Mucosa of descending colon (tissue), 3 donors: ENCODE measurements at regions not wholly inside any gene's neighbourhood (a gene's known extent, or its start where the extent isn't known, plus 50 kb on each side); places are given as distances from the start of the nearest gene placed in this dataset.
"Not testable (repeated sequence)": the region's sequence is repeated elsewhere in the genome, so short reads cannot be mapped to it uniquely, and the experiment has no call there.

ENCODE experiments used
- ATAC-seq: fragments of 200-7000 bp; cut with Tn5 transposase; one replicate; pipeline ENCODE4 v1.9.1; 2020; ENCODE audit warnings: mild to moderate bottlenecking, moderate library complexity
- DNase-seq, 3 donors: peaks; one replicate each; pipeline ENCODE4 v3.0.0-alpha.2; 2020
- H3K36me3 ChIP-seq: fragments of 200-600 bp; one replicate; pipeline ENCODE4 v1.8.0; 2021; ENCODE audit warnings: low read depth, mild to moderate bottlenecking
- H3K4me1 ChIP-seq: fragments of 200-600 bp; one replicate; pipeline ENCODE4 v1.8.0; 2021; ENCODE audit warnings: low read depth, mild to moderate bottlenecking
- H3K4me3 ChIP-seq: fragments of 200-600 bp; one replicate; pipeline ENCODE4 v1.8.0; 2021; ENCODE audit warnings: mild to moderate bottlenecking
- H3K9me3 ChIP-seq: fragments of 200-600 bp; one replicate; pipeline ENCODE4 v1.8.0; 2021; ENCODE audit warnings: mild to moderate bottlenecking
- CTCF ChIP-seq: fragments of 200-600 bp; IDR thresholded peaks from one replicate; pipeline ENCODE4 v1.8.0; 2022; ENCODE audit warnings: antibody characterized with exemption, mild to moderate bottlenecking
- intact Hi-C, 2 donors: fragments of 100-400 bp; cut with DNase I in 1 of 2; cut with micrococcal nuclease in 1 of 2; formaldehyde crosslinking; loops; one replicate each; pipeline versions ENCODE4 v1.11.0 to v1.11.1; 2022; cut with DNase I, micrococcal nuclease
- donor health status: DM: no; HTN: no; CAD: no; lungs with moderate emphysema.
- donor health status: DM: no; HTN: no; CAD: no.
- donor health status: DM: no; HTN: yes; CAD: no.

- no peak for TF ChIP-seq CTCF
- ATAC-seq: no peak
- intact Hi-C loops: no loop called here
- H3K36me3 ChIP-seq: no peaks in the 10 kb centered on the region
- DNase-seq: no peak
- H3K9me3 ChIP-seq: no peaks in the 10 kb centered on the region
- no peak overlapping the region for H3K4me3 ChIP-seq
- H3K4me1 ChIP-seq: no peaks in the 10 kb centered on the region
Observed at GRCh38 chr6:81962198-81962597, 209.7 kb upstream of the TENT5A start.

GRCh38 chr6:81950877-81951276 lies 198.4 kb upstream of the TENT5A start:
- no peaks in the 10 kb centered on the region for H3K36me3 ChIP-seq
- no peak overlapping the region for H3K4me3 ChIP-seq
- ATAC-seq (no peak), DNase-seq (no peak)
- TF ChIP-seq CTCF: no peak
- no peaks in the 10 kb centered on the region for H3K4me1 ChIP-seq
- H3K9me3 ChIP-seq: no peaks in the 10 kb centered on the region
- intact Hi-C loops: no loop called here

- Histone ChIP-seq H3K4me3 (no peak overlapping the region), H3K36me3 (no peaks in the 10 kb centered on the region), H3K4me1 (no peaks in the 10 kb centered on the region), H3K9me3 (no peaks in the 10 kb centered on the region)
- no peak for DNase-seq
- intact Hi-C loops: no loop called here
- no peak for TF ChIP-seq CTCF
- no peak for ATAC-seq
Observed at GRCh38 chr6:81948861-81949260, 196.4 kb upstream of the TENT5A start.

- DNase-seq, H3K9me3 ChIP-seq, H3K4me3 ChIP-seq, H3K36me3 ChIP-seq, intact Hi-C loops, ATAC-seq, H3K4me1 ChIP-seq: not testable (repeated sequence)
Observed at GRCh38 chr6:81948196-81948595, 195.7 kb upstream of the TENT5A start.

GRCh38 chr6:81944661-81945060 lies 192.2 kb upstream of the TENT5A start:
- TF ChIP-seq CTCF: no peak
- intact Hi-C loops: no loop called here
- ATAC-seq (no peak), DNase-seq (no peak)
- Histone ChIP-seq H3K4me3 (no peak overlapping the region), H3K36me3 (no peaks in the 10 kb centered on the region), H3K4me1 (no peaks in the 10 kb centered on the region), H3K9me3 (no peaks in the 10 kb centered on the region)

GRCh38 chr6:81942842-81943241 lies 190.4 kb upstream of the TENT5A start:
- H3K9me3 ChIP-seq, H3K36me3 ChIP-seq, DNase-seq, intact Hi-C loops, ATAC-seq, H3K4me3 ChIP-seq, H3K4me1 ChIP-seq: not testable (repeated sequence)

- no peak for DNase-seq
- TF ChIP-seq CTCF: no peak
- no peaks in the 10 kb centered on the region for H3K9me3 ChIP-seq
- no peaks in the 10 kb centered on the region for H3K4me1 ChIP-seq
- no peak overlapping the region for H3K4me3 ChIP-seq
- no peak for ATAC-seq
- intact Hi-C loops: no loop called here
- no peaks in the 10 kb centered on the region for H3K36me3 ChIP-seq
Observed at GRCh38 chr6:81942067-81942370, 189.5 kb upstream of the TENT5A start.
